Pancreas (tissue), 10 donors: ENCODE measurements at regions not wholly inside any gene's neighbourhood (a gene's known extent, or its start where the extent isn't known, plus 50 kb on each side); places are given as distances from the start of the nearest gene placed in this dataset.

ENCODE experiments used
- ATAC-seq, 4 donors: fragments of 200-7000 bp; cut with Tn5 transposase; one replicate each; pipeline versions ENCODE4 v1.8.0 to v1.9.1; 2020; ENCODE audit warnings: mild to moderate bottlenecking in 4 of 4, moderate library complexity in 4 of 4
- DNase-seq, 6 donors: peaks; one replicate each; pipeline ENCODE4 v3.0.0-alpha.2; 2020
- FAIRE-seq: peaks from 2 replicates; lab custom pipeline; 2012; peaks lifted over from hg19 to GRCh38; lab: Jason Lieb, UNC
- H3K27ac ChIP-seq, 4 donors: fragments of 200-600 bp; sonication (generic); 1 replicate in 3 of 4; 2 replicates in 1 of 4; pipeline versions ENCODE4 v1.5.0 to v1.8.0; 2020
- H3K27me3 ChIP-seq, 4 donors: fragments of 200-600 bp; one replicate each; pipeline ENCODE4 v1.8.0; 2021
- H3K36me3 ChIP-seq, 3 donors: fragments of 200-600 bp; sonication (generic) in 1 of 3; one replicate each; pipeline versions ENCODE4 v1.5.0 to v1.8.0; 2020 to 2021
- H3K4me1 ChIP-seq, 3 donors: fragments of 200-600 bp; one replicate each; pipeline ENCODE4 v1.8.0; 2021
- H3K4me3 ChIP-seq, 4 donors: fragments of 200-600 bp; sonication (generic) in 2 of 4; one replicate each; pipeline versions ENCODE4 v1.5.0 to v1.8.0; 2020 to 2021
- H3K9me3 ChIP-seq, 4 donors: fragments of 200-600 bp; one replicate each; pipeline ENCODE4 v1.8.0; 2021
- WGBS, 2 donors: extraction: QIAGEN DNeasy Blood & Tissue Kit; methylation state at CpG; one replicate each; pipeline ENCODE4 v1.1.7; 2013; 5-methylcytosine and 5-hydroxymethylcytosine counted together
- intact Hi-C, 3 donors: fragments of 100-400 bp; cut with DNase I; formaldehyde crosslinking; loops; one replicate each; pipeline versions ENCODE4 v1.11.1 to v1.14.2; 2022
- TF ChIP-seq, protein P1 (sequence below), 4 donors: fragments of 200-600 bp; sonication (generic) in 3 of 4; IDR thresholded peaks; one replicate each; pipeline versions ENCODE4 v1.5.0 to v1.8.0; 2021; ENCODE audit warnings: antibody characterized with exemption in 4 of 4
- donor health status: healthy with polysubstance abuse.
- donor health status: DM: no; HTN: no; CAD: no; lungs with moderate emphysema.
- donor health status: DM: no; HTN: no; CAD: no.
- donor health status: control.
- donor health status: control.
- donor health status: Bipolar disorder and iron deficiency.
- donor health status: DM: yes; HTN: yes; CAD: no.
- donor health status: DM: no; HTN: no; CAD: no.
- donor health status: DM: no; HTN: no; CAD: no.
- donor health status: DM: yes; HTN: yes; CAD: no.

DNA sequence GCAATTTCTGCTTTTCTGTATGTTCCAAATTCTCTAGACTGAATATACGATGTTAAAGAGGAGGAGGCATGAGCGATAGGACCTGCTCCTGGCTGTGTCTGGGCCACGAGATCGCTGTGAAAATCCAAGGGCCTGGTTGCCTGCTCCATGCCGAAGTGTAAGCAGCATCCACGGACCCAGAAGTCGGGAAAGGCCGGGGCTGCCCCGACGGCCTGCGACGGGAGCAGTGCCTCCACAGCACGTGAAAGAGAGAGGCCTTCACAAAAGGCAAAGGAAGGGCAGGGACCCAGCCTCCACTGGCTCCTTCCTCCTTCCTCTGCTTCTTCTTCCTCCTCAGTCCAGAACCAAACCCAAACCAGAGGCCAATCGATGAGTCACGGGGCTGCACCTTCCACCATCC, 122.9 kb upstream of the MGMT start:
- intact Hi-C loops = no loop called here
- no peaks in the 10 kb centered on the region for H3K9me3 ChIP-seq
- FAIRE-seq (no peak), DNase-seq (no peak), ATAC-seq (no peak)
- 78 to 89% methylated on average over 14 to 15 of the region's 15 CpGs for WGBS, 2 donors
- no peaks in the 10 kb centered on the region for H3K36me3 ChIP-seq
- H3K27ac ChIP-seq = no peak overlapping the region
- no peak overlapping the region for H3K4me3 ChIP-seq
- H3K4me1 ChIP-seq = no peaks in the 10 kb centered on the region
- TF ChIP-seq, protein P1, sequence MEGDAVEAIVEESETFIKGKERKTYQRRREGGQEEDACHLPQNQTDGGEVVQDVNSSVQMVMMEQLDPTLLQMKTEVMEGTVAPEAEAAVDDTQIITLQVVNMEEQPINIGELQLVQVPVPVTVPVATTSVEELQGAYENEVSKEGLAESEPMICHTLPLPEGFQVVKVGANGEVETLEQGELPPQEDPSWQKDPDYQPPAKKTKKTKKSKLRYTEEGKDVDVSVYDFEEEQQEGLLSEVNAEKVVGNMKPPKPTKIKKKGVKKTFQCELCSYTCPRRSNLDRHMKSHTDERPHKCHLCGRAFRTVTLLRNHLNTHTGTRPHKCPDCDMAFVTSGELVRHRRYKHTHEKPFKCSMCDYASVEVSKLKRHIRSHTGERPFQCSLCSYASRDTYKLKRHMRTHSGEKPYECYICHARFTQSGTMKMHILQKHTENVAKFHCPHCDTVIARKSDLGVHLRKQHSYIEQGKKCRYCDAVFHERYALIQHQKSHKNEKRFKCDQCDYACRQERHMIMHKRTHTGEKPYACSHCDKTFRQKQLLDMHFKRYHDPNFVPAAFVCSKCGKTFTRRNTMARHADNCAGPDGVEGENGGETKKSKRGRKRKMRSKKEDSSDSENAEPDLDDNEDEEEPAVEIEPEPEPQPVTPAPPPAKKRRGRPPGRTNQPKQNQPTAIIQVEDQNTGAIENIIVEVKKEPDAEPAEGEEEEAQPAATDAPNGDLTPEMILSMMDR (IDR thresholded peaks at IDR 0.05) = no peak
- no peaks in the 10 kb centered on the region for H3K27me3 ChIP-seq

DNA sequence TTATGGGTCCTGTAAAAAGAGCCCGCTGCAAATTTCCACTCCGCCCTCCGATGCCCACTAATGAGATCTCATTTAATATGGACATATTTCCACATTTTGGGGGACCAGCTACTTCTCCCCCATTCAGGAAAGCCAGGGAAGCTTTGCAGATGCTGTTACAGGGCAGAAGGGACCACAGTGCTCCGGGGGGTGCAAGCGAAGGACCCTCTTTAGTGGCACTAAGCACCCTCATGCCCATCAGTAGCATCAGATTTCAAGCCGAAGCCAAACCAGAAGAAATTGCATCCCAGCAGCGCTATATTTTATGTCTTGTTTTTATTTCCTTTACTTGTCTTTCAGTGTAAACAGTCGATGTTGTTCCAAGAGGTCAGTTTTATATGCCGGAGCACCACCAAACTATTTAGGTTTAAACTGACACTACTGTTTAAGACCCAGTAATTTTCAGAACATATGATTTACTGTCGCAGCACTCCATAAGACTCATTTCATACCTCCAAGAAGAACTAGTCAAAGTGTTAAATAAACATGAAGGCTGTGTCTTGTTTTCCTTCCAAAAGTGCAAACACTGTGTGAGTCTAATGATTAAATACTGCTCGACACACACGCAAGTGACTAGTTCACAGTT, 122.2 kb upstream of the MGMT start:
- ATAC-seq = no peak
- Histone ChIP-seq H3K9me3 (no peaks in the 10 kb centered on the region), H3K36me3 (no peaks in the 10 kb centered on the region), H3K4me3 (no peak overlapping the region), H3K27ac (no peak overlapping the region), H3K27me3 (no peaks in the 10 kb centered on the region), H3K4me1 (no peaks in the 10 kb centered on the region)
- TF ChIP-seq, protein P1 (IDR thresholded peaks at IDR 0.05) = no peak
- FAIRE-seq = no peak
- intact Hi-C loops = no loop called here
- no peak for DNase-seq
- 65 to 74% methylated on average over 12 of the region's 12 CpGs for WGBS, 2 donors

DNA sequence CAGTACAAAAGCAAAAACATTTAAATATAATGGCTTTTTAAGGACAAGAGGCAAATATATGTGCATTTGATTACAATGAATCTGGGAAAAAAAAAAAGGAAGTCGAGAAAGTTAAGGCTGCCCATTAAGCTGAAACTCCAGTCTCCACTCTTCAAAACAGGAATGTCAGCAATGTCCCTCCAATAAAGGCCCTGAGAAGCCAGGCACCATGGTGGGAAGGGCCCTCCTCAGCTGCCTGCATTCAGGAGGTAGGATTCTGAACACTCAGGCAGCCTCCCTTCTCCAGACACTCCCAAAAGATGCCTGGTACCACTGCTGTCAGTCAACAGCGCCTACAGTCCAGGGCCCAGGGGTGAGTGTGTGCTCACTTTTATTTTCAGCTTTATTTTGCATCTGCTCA, 121.3 kb upstream of the MGMT start:
- TF ChIP-seq, protein P1 (IDR thresholded peaks at IDR 0.05) = no peak
- Histone ChIP-seq H3K36me3 (no peaks in the 10 kb centered on the region), H3K27me3 (no peaks in the 10 kb centered on the region), H3K4me3 (no peak overlapping the region), H3K27ac (no peak overlapping the region), H3K4me1 (no peaks in the 10 kb centered on the region), H3K9me3 (no peaks in the 10 kb centered on the region)
- DNase-seq = no peak
- no peak for FAIRE-seq
- intact Hi-C loops = no loop called here
- no peak for ATAC-seq
- 59 to 63% methylated on average over 2 of the region's 2 CpGs for WGBS, 2 donors

DNA sequence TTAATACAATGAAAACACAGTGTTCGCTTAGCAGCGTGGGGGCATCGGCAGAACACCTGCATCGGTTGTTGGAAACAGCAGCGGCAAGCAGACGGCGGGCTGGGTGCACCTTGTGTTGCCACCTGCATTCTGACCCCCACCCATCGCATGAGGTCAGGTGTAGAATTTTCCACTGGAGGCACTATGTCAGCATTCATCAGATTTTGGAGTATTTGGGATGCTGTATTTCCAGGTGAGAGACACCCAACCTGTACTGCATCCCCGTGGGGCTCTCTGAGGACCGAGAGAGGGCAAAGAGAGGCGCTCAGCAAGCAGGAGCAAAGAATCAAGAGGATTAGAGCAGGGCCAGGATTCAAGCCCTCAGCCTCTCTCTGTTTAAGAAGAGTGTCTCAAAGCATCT, 116.4 kb upstream of the MGMT start:
- FAIRE-seq = no peak
- WGBS, 2 donors = 70 to 72% methylated on average over 11 of the region's 11 CpGs
- DNase-seq = no peak
- ATAC-seq = no peak
- Histone ChIP-seq H3K4me1 (no peaks in the 10 kb centered on the region), H3K27ac (no peak overlapping the region), H3K36me3 (no peaks in the 10 kb centered on the region), H3K27me3 (no peaks in the 10 kb centered on the region), H3K9me3 (no peaks in the 10 kb centered on the region), H3K4me3 (no peak overlapping the region)
- TF ChIP-seq, protein P1 (IDR thresholded peaks at IDR 0.05) = no peak
- intact Hi-C loops = no loop called here

DNA sequence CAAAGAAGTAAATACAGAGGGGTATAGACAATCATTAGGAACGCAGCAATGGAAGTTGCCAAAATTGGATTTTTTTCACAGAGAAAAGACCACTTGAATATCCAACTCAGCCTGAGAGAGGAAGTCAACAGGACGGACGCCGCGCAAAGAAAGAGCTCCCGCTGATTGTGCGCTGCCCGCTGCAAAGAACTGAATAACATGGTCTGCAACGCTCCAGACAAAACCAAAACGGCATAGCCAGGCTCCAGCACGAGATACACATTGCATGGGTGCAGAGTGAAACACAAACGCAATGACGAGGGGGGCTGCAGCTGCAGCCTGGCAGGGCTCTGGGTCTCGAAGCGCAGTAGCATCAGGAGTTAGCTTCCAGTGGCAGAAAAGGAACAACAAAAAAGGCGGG, 113.9 kb upstream of the MGMT start:
- no peaks in the 10 kb centered on the region for H3K27me3 ChIP-seq
- no peak for DNase-seq
- WGBS, 2 donors = 79 to 86% methylated on average over 16 of the region's 16 CpGs
- no peaks in the 10 kb centered on the region for H3K9me3 ChIP-seq
- FAIRE-seq = no peak
- ATAC-seq = no peak
- H3K4me3 ChIP-seq = no peak overlapping the region
- no peaks in the 10 kb centered on the region for H3K36me3 ChIP-seq
- TF ChIP-seq, protein P1 (IDR thresholded peaks at IDR 0.05) = no peak
- H3K4me1 ChIP-seq = no peaks in the 10 kb centered on the region
- intact Hi-C loops = no loop called here
- H3K27ac ChIP-seq = no peak overlapping the region
